Adrenal gland (tissue), 5 donors: ENCODE measurements at regions not wholly inside any gene's neighbourhood (a gene's known extent, or its start where the extent isn't known, plus 50 kb on each side); places are given as distances from the start of the nearest gene placed in this dataset.

Source experiments
- CTCF ChIP-seq, 6 experiments: fragments of 450-650 bp in 4 of 6; fragments of 200-600 bp in 2 of 6; sonication (generic) in 1 of 6; IDR thresholded peaks; 1 replicate in 5 of 6; 2 replicates in 1 of 6; pipeline versions ENCODE4 v1.5.1 to v1.8.0; 2016 to 2021; ENCODE audit warnings: antibody characterized with exemption in 6 of 6, mild to moderate bottlenecking in 2 of 6, moderate library complexity in 1 of 6
- POLR2A ChIP-seq, 2 donors: fragments of 450-650 bp; IDR thresholded peaks; one replicate each; pipeline ENCODE4 v1.6.1; 2017; ENCODE audit warnings: antibody characterized with exemption in 2 of 2, mild to moderate bottlenecking in 2 of 2, moderate library complexity in 1 of 2
- donor health status: DM: no; HTN: no; CAD: no.

- TF ChIP-seq CTCF (IDR thresholded peaks at IDR 0.05) (no peak), POLR2A (IDR thresholded peaks at IDR 0.05) (no peak)
Measured at GRCh38 chr4:100900134-100900533, 382.3 kb upstream of the EMCN start.
